WTC11 (cell line): ENCODE measurements at regions not wholly inside any gene's neighbourhood (a gene's known extent, or its start where the extent isn't known, plus 50 kb on each side); places are given as distances from the start of the nearest gene placed in this dataset.

Source experiments
- ATAC-seq: fragments of 200-7000 bp; cut with Tn5 transposase; 2 replicates; pipeline ENCODE4 v1.10.0; 2021; ENCODE audit warnings: mild to moderate bottlenecking, moderate library complexity
- CTCF ChIA-PET: fragments of 300-600 bp; sonication (Branson Sonifier 250); formaldehyde crosslinking; loops from one replicate; lab custom pipeline; 2021; ENCODE audit warnings: antibody characterized with exemption; lab: Charles Lee
- POLR2A ChIA-PET: fragments of 350-600 bp; sonication (Branson Sonifier 250); formaldehyde crosslinking; loops from one replicate; lab custom pipeline; 2021; ENCODE audit warnings: antibody characterized with exemption; lab: Charles Lee
- DNase-seq: peaks from one replicate; pipeline ENCODE4 v3.0.0; 2021; ENCODE audit warnings: low spot score
- H3K27ac Mint-ChIP-seq: 2 replicates; pipeline ENCODE4 v1.8.0; 2021; ENCODE audit warnings: mixed read lengths
- H3K27me3 Mint-ChIP-seq: 2 replicates; pipeline ENCODE4 v1.8.0; 2021; ENCODE audit warnings: low read depth, mild to moderate bottlenecking, moderate library complexity, mixed read lengths
- H3K36me3 Mint-ChIP-seq: 2 replicates; pipeline ENCODE4 v1.8.0; 2021; ENCODE audit warnings: mixed read lengths
- H3K4me1 Mint-ChIP-seq: 2 replicates; pipeline ENCODE4 v1.8.0; 2022; ENCODE audit warnings: mixed read lengths
- H3K4me3 Mint-ChIP-seq: 2 replicates; pipeline ENCODE4 v1.8.0; 2021; ENCODE audit warnings: mild to moderate bottlenecking, moderate library complexity, mixed read lengths
- H3K9me3 Mint-ChIP-seq: 2 replicates; pipeline ENCODE4 v1.8.0; 2021; ENCODE audit warnings: mixed read lengths
- ATF1 ChIP-seq: sonication (generic); formaldehyde crosslinking; IDR thresholded peaks from 2 replicates; pipeline ENCODE4 v1.8.1; 2023; ENCODE audit warnings: mild to moderate bottlenecking, moderate library complexity, missing genetic modification reagents
- ATF6 ChIP-seq: sonication (generic); formaldehyde crosslinking; IDR thresholded peaks from 2 replicates; pipeline ENCODE4 v1.8.1; 2023; ENCODE audit warnings: mild to moderate bottlenecking, missing genetic modification reagents
- CREB1 ChIP-seq: sonication (generic); formaldehyde crosslinking; IDR thresholded peaks from 2 replicates; pipeline ENCODE4 v1.8.0; 2023; ENCODE audit warnings: mild to moderate bottlenecking, missing genetic modification reagents
- ESRRA ChIP-seq: sonication (generic); formaldehyde crosslinking; IDR thresholded peaks from 2 replicates; pipeline ENCODE4 v1.8.1; 2022; ENCODE audit warnings: mild to moderate bottlenecking, missing genetic modification reagents, borderline replicate concordance
- ETV6 ChIP-seq: sonication (generic); formaldehyde crosslinking; IDR thresholded peaks from 2 replicates; pipeline ENCODE4 v1.8.1; 2022; ENCODE audit warnings: mild to moderate bottlenecking, missing genetic modification reagents
- GABPB1 ChIP-seq: sonication (generic); formaldehyde crosslinking; IDR thresholded peaks from 2 replicates; pipeline ENCODE4 v1.8.1; 2023; ENCODE audit warnings: mild to moderate bottlenecking, missing genetic modification reagents
- HMGA2 ChIP-seq: fragments of 250-450 bp; sonication (Bioruptor Pico); IDR thresholded peaks from 2 replicates; pipeline ENCODE4 v1.4.0; 2021; ENCODE audit warnings: mild to moderate bottlenecking, moderate library complexity
- JUN ChIP-seq: sonication (generic); formaldehyde crosslinking; IDR thresholded peaks from 2 replicates; pipeline ENCODE4 v1.8.0; 2023; ENCODE audit warnings: mild to moderate bottlenecking, missing genetic modification reagents
- MXD4 ChIP-seq: fragments of 250-450 bp; sonication (Bioruptor Pico); IDR thresholded peaks from 2 replicates; pipeline ENCODE4 v1.8.0; 2021; ENCODE audit warnings: mild to moderate bottlenecking, moderate library complexity, borderline replicate concordance
- OVOL2 ChIP-seq: fragments of 250-450 bp; sonication (Bioruptor Pico); IDR thresholded peaks from 2 replicates; pipeline ENCODE4 v1.9.0; 2021; ENCODE audit warnings: mild to moderate bottlenecking, borderline replicate concordance
- PRRX2 ChIP-seq: fragments of 250-450 bp; sonication (Bioruptor Pico); IDR thresholded peaks from 2 replicates; pipeline ENCODE4 v1.8.0; 2021; ENCODE audit warnings: mild to moderate bottlenecking
- SMAD4 ChIP-seq: sonication (generic); formaldehyde crosslinking; IDR thresholded peaks from 2 replicates; pipeline ENCODE4 v1.8.0; 2022; ENCODE audit warnings: mild to moderate bottlenecking, missing genetic modification reagents
- SP1 ChIP-seq: sonication (generic); formaldehyde crosslinking; conservative IDR thresholded peaks from 2 replicates; pipeline ENCODE4 v1.8.1; 2022; ENCODE audit warnings: missing genetic modification reagents
- TEAD4 ChIP-seq: sonication (generic); formaldehyde crosslinking; IDR thresholded peaks from 2 replicates; pipeline ENCODE4 v1.8.0; 2022; ENCODE audit warnings: mild to moderate bottlenecking, missing genetic modification reagents
- ZNF263 ChIP-seq: sonication (generic); formaldehyde crosslinking; IDR thresholded peaks from 2 replicates; pipeline ENCODE4 v1.8.1; 2022; ENCODE audit warnings: low read depth, mild to moderate bottlenecking, moderate library complexity, missing genetic modification reagents
- ZNF281 ChIP-seq: sonication (generic); formaldehyde crosslinking; IDR thresholded peaks from 2 replicates; pipeline ENCODE4 v1.8.0; 2023; ENCODE audit warnings: mild to moderate bottlenecking, missing genetic modification reagents
- TF ChIP-seq, protein P1 (sequence below): sonication (generic); formaldehyde crosslinking; IDR thresholded peaks from 2 replicates; pipeline ENCODE4 v1.8.1; 2022; ENCODE audit warnings: low read depth, mild to moderate bottlenecking, moderate library complexity, missing genetic modification reagents, borderline replicate concordance
- TF ChIP-seq, protein P2 (sequence below): sonication (generic); formaldehyde crosslinking; IDR thresholded peaks from 2 replicates; pipeline ENCODE4 v1.8.0; 2023; ENCODE audit warnings: missing genetic modification reagents
- TF ChIP-seq, protein P3 (sequence below): fragments of 250-450 bp; sonication (Bioruptor Pico); IDR thresholded peaks from 2 replicates; pipeline ENCODE4 v1.9.0; 2021; ENCODE audit warnings: mild to moderate bottlenecking
- TF ChIP-seq, protein P4 (sequence below): sonication (generic); formaldehyde crosslinking; IDR thresholded peaks from 2 replicates; pipeline ENCODE4 v1.8.1; 2022; ENCODE audit warnings: mild to moderate bottlenecking, moderate library complexity, missing genetic modification reagents
- TF ChIP-seq, protein P5 (sequence below): sonication (generic); formaldehyde crosslinking; conservative IDR thresholded peaks from 2 replicates; pipeline ENCODE4 v1.8.1; 2022; ENCODE audit warnings: mild to moderate bottlenecking, missing genetic modification reagents

- peaks cover 8% of the 10 kb centered on the region for H3K4me1 Mint-ChIP-seq
- POLR2A ChIA-PET: no interaction called here
- no peaks in the 10 kb centered on the region for H3K9me3 Mint-ChIP-seq
- no peak overlapping the region for H3K4me3 Mint-ChIP-seq
- no peak overlapping the region for H3K27ac Mint-ChIP-seq
- CTCF ChIA-PET: no interaction called here
- no peaks in the 10 kb centered on the region for H3K27me3 Mint-ChIP-seq
- H3K36me3 Mint-ChIP-seq: no peaks in the 10 kb centered on the region
- DNase-seq: no peak
- no peak for TF ChIP-seq MXD4
- no peak for TF ChIP-seq SP1
- TF ChIP-seq JUN (CRISPR knock-in tag): no peak
- TF ChIP-seq ETV6 (CRISPR knock-in tag): no peak
- TF ChIP-seq, protein P1, sequence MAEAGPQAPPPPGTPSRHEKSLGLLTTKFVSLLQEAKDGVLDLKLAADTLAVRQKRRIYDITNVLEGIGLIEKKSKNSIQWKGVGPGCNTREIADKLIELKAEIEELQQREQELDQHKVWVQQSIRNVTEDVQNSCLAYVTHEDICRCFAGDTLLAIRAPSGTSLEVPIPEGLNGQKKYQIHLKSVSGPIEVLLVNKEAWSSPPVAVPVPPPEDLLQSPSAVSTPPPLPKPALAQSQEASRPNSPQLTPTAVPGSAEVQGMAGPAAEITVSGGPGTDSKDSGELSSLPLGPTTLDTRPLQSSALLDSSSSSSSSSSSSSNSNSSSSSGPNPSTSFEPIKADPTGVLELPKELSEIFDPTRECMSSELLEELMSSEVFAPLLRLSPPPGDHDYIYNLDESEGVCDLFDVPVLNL: no peak
- no peak for TF ChIP-seq ESRRA (CRISPR knock-in tag)
- no peak for TF ChIP-seq OVOL2 (CRISPR knock-in tag)
- TF ChIP-seq, protein P2, sequence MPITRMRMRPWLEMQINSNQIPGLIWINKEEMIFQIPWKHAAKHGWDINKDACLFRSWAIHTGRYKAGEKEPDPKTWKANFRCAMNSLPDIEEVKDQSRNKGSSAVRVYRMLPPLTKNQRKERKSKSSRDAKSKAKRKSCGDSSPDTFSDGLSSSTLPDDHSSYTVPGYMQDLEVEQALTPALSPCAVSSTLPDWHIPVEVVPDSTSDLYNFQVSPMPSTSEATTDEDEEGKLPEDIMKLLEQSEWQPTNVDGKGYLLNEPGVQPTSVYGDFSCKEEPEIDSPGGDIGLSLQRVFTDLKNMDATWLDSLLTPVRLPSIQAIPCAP (CRISPR knock-in tag): no peak
- TF ChIP-seq PRRX2 (CRISPR knock-in tag): no peak
- no peak for TF ChIP-seq SMAD4 (CRISPR knock-in tag)
- TF ChIP-seq ATF1 (CRISPR knock-in tag): no peak
- TF ChIP-seq, all 79 proteins: peak for 0
- no peak for ATAC-seq
Observed at GRCh38 chr14:61212546-61212945, 68.6 kb downstream of the TMEM30B start.

- no peaks in the 10 kb centered on the region for H3K9me3 Mint-ChIP-seq
- no peaks in the 10 kb centered on the region for H3K36me3 Mint-ChIP-seq
- no peak overlapping the region for H3K27ac Mint-ChIP-seq
- ChIA-PET CTCF (no interaction called here), POLR2A (no interaction called here)
- peaks cover 7% of the 10 kb centered on the region for H3K4me1 Mint-ChIP-seq
- no peak overlapping the region for H3K4me3 Mint-ChIP-seq
- no peaks in the 10 kb centered on the region for H3K27me3 Mint-ChIP-seq
- TF ChIP-seq, protein P3, sequence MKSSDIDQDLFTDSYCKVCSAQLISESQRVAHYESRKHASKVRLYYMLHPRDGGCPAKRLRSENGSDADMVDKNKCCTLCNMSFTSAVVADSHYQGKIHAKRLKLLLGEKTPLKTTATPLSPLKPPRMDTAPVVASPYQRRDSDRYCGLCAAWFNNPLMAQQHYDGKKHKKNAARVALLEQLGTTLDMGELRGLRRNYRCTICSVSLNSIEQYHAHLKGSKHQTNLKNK (CRISPR knock-in tag): no peak
- TF ChIP-seq, protein P4, sequence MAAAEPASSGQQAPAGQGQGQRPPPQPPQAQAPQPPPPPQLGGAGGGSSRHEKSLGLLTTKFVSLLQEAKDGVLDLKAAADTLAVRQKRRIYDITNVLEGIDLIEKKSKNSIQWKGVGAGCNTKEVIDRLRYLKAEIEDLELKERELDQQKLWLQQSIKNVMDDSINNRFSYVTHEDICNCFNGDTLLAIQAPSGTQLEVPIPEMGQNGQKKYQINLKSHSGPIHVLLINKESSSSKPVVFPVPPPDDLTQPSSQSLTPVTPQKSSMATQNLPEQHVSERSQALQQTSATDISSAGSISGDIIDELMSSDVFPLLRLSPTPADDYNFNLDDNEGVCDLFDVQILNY (CRISPR knock-in tag): no peak
- TF ChIP-seq CREB1 (CRISPR knock-in tag): no peak
- TF ChIP-seq, protein P1: no peak
- DNase-seq (no peak), ATAC-seq (no peak)
Observed at GRCh38 chr14:61211476-61212255, 69.5 kb downstream of the TMEM30B start.

DNA sequence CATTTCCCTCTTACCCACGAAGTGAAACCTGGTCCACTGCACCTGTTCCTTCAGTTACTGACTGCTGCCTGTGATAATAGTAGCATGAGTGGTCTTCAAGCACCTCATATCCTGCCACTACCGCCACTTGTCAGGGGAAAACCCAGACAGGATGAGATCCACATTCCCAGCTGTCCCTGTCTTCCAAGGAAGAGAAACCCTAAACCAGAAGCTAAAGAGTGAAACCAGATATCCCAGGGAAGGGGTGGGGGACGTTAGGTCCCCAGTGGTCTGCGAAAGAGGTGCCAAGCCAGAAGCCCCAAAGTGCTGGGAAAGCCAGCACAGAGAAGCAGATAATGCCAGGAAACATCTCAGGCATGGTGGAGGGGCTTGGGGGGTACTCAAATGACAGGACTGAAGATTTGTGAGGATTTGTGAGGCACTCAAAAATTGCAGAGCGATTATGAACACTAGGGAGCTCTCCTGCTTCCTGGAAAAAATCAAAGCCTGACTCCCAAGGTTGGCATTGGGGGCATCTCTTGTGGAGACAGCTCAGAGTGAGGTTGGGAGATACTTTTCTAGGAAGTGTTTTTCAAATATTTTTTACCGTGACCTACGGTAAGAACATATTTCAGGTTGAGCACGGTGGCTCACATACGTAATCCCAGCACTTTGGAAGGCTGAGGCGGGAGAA lies 77.9 kb downstream of the TMEM30B start:
- no peak for DNase-seq
- TF ChIP-seq GABPB1 (CRISPR knock-in tag) (no peak), ATF6 (CRISPR knock-in tag) (no peak), SMAD4 (CRISPR knock-in tag) (no peak), PRRX2 (CRISPR knock-in tag) (no peak), ZNF263 (CRISPR knock-in tag) (no peak), ZNF281 (no peak), TEAD4 (no peak), ETV6 (CRISPR knock-in tag) (no peak), HMGA2 (CRISPR knock-in tag) (no peak)
- TF ChIP-seq, protein P5, sequence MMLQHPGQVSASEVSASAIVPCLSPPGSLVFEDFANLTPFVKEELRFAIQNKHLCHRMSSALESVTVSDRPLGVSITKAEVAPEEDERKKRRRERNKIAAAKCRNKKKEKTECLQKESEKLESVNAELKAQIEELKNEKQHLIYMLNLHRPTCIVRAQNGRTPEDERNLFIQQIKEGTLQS: no peak

More for the DNA sequence above, 77.9 kb downstream of the TMEM30B start:
- POLR2A ChIA-PET: no interaction called here
- no peaks in the 10 kb centered on the region for H3K36me3 Mint-ChIP-seq
- H3K27ac Mint-ChIP-seq: peak overlapping the region; percentile 58
- ATAC-seq: peak; percentile 80
- peaks cover 21% of the 10 kb centered on the region for H3K4me1 Mint-ChIP-seq
- peaks cover 4% of the 10 kb centered on the region for H3K9me3 Mint-ChIP-seq
- CTCF ChIA-PET: no interaction called here
- H3K4me3 Mint-ChIP-seq: no peak overlapping the region
- H3K27me3 Mint-ChIP-seq: no peaks in the 10 kb centered on the region
